RWPE2 (cell line): ENCODE measurements at regions not wholly inside any gene's neighbourhood (a gene's known extent, or its start where the extent isn't known, plus 50 kb on each side); places are given as distances from the start of the nearest gene placed in this dataset.

ENCODE experiments used
- ATAC-seq: fragments of 200-7000 bp; cut with Tn5 transposase; 3 replicates; pipeline ENCODE4 v1.9.1; 2021; ENCODE audit warnings: low read depth
- DNase-seq: peaks from one replicate; pipeline ENCODE4 v3.0.0-alpha.2; 2020; ENCODE audit warnings: low spot score
- H3K27ac ChIP-seq: fragments of 450-650 bp; 2 replicates; pipeline ENCODE4 v1.5.1; 2017; ENCODE audit warnings: mild to moderate bottlenecking; ENCODE audit not compliant: poor library complexity, severe bottlenecking
- H3K27me3 ChIP-seq: fragments of 250-450 bp; sonication (Bioruptor Pico); 2 replicates; pipeline ENCODE4 v1.5.1; 2021; ENCODE audit warnings: mild to moderate bottlenecking, moderate library complexity; ENCODE audit not compliant: insufficient read depth, poor library complexity, severe bottlenecking
- H3K36me3 ChIP-seq: fragments of 250-450 bp; sonication (Bioruptor Pico); 2 replicates; pipeline ENCODE4 v1.5.1; 2020; ENCODE audit warnings: low read depth, mild to moderate bottlenecking, moderate library complexity
- H3K4me1 ChIP-seq: fragments of 250-450 bp; sonication (Bioruptor Pico); 2 replicates; pipeline ENCODE4 v1.5.1; 2021; ENCODE audit warnings: mild to moderate bottlenecking, moderate library complexity; ENCODE audit not compliant: insufficient read depth, poor library complexity, severe bottlenecking
- H3K4me3 ChIP-seq: fragments of 250-450 bp; sonication (Bioruptor Pico); 2 replicates; pipeline ENCODE4 v1.5.1; 2021; ENCODE audit warnings: mild to moderate bottlenecking, moderate library complexity; ENCODE audit not compliant: severe bottlenecking
- H3K9me3 ChIP-seq: fragments of 250-450 bp; sonication (Bioruptor Pico); 2 replicates; pipeline ENCODE4 v1.5.1; 2021; ENCODE audit warnings: mild to moderate bottlenecking, moderate library complexity; ENCODE audit not compliant: severe bottlenecking
- CTCF ChIP-seq: fragments of 450-650 bp; IDR thresholded peaks from one replicate; pipeline ENCODE4 v1.5.1; 2017; ENCODE audit warnings: mild to moderate bottlenecking, moderate library complexity; ENCODE audit not compliant: poor library complexity, severe bottlenecking

GRCh38 chr9:118567861-118568260 lies 801.4 kb downstream of the BRINP1 start:
- no peak for TF ChIP-seq CTCF
- Histone ChIP-seq H3K4me3 (no peak overlapping the region), H3K36me3 (no peaks in the 10 kb centered on the region), H3K27me3 (no peaks in the 10 kb centered on the region), H3K9me3 (no peaks in the 10 kb centered on the region), H3K27ac (no peak overlapping the region), H3K4me1 (no peaks in the 10 kb centered on the region)
- no peak for DNase-seq
- ATAC-seq, result no peak

DNA sequence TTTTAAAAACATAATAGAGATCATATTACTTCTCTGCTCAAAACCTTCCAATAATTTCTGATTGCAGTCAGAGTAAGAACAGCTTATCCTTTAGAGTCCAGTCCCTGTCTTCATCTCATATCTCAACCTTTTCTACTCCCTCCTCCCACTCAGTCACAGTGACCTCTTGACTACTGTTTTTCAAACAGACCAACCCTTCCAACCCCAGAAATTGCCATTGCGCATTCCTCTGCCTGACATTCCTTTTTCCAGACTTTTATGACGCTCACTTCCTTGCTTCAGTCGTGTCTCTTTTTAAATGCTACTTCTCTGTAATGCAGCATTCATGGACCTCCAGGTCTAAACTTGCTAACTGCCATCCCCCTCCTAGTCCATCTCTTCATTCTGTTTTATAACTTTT lies 800.5 kb downstream of the BRINP1 start:
- Histone ChIP-seq H3K27ac (no peak overlapping the region), H3K27me3 (no peaks in the 10 kb centered on the region), H3K9me3 (peaks cover 2% of the 10 kb centered on the region), H3K36me3 (no peaks in the 10 kb centered on the region), H3K4me1 (no peaks in the 10 kb centered on the region), H3K4me3 (no peak overlapping the region)
- DNase-seq (no peak), ATAC-seq (no peak)
- TF ChIP-seq CTCF, result no peak

GRCh38 chr9:118569148-118569547 lies 800.1 kb downstream of the BRINP1 start:
- ATAC-seq (no peak), DNase-seq (no peak)
- no peak for TF ChIP-seq CTCF
- no peaks in the 10 kb centered on the region for H3K36me3 ChIP-seq
- H3K4me3 ChIP-seq, result no peak overlapping the region
- H3K27ac ChIP-seq, result no peak overlapping the region
- H3K4me1 ChIP-seq, result no peaks in the 10 kb centered on the region
- H3K27me3 ChIP-seq, result no peaks in the 10 kb centered on the region
- peaks cover 2% of the 10 kb centered on the region for H3K9me3 ChIP-seq

DNA sequence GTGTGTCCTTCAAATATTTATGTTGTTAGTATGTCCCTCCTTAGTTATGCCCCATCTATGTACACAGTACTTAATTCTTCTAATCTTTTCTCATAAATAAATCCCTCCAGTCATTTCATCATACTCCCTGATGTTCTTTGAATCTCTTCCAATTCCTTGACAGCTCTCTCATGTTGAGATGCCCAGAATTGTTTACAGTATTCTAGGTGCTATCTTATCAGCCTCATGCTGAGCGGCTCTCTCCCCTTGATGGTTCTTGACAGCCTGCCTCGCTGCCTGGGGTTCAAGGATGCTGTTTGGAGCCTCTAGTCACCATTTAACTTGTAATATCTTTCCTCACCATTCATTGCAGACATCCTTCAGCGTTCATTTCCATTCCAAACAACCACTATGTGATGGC lies 799.2 kb downstream of the BRINP1 start:
- ATAC-seq, result no peak
- H3K4me3 ChIP-seq, result no peak overlapping the region

More for the DNA sequence above, 799.2 kb downstream of the BRINP1 start:
- no peak for TF ChIP-seq CTCF
- Histone ChIP-seq H3K27me3 (no peaks in the 10 kb centered on the region), H3K4me1 (no peaks in the 10 kb centered on the region), H3K9me3 (peaks cover 2% of the 10 kb centered on the region), H3K27ac (no peak overlapping the region), H3K36me3 (no peaks in the 10 kb centered on the region)
- no peak for DNase-seq
